ENCODE measurements at regions not wholly inside any gene's neighbourhood (a gene's known extent, or its start where the extent isn't known, plus 50 kb on each side); places are given as distances from the start of the nearest gene placed in this dataset.

DNA sequence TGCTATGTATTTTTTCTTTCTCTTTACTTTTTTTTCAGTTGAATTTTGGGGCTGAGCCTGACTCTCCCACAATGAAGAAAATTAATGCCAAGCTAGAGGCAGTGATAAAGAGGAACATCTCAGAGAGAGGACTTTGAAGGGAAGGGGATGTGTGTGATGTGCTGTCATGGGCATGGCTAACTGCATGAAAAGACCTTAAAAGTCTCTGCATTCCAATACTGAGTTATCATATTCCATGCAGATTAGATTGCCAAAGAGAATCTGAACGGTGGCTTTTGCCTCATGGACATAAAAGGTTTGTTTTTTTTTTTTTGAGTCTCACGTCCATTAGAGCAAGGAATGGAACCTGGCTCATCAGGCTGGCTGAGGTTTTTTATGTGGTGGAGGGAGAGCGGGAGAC, 213.9 kb downstream of the PIK3C3 start:
- no peak for TF ChIP-seq HNRNPUL1 (IDR thresholded peaks at IDR 0.05; ENCODE audit: low read length)
- TF ChIP-seq NFIC (IDR thresholded peaks at IDR 0.05): no peak
- TF ChIP-seq CTCF (IDR thresholded peaks at IDR 0.05 in 2 of 3, conservative IDR thresholded peaks at IDR 0.05 in 1 of 3; ENCODE audit: insufficient read depth in 2 of 3, low read depth in 1 of 3, low read length in 3 of 3): no peak
- TF ChIP-seq SRSF9 (IDR thresholded peaks at IDR 0.05; ENCODE audit: borderline replicate concordance, low read depth, low read length): no peak
- TF ChIP-seq ZNF134 (CRISPR knock-in tag; conservative IDR thresholded peaks at IDR 0.05): no peak
- no peak for TF ChIP-seq MAFK (IDR thresholded peaks at IDR 0.05; ENCODE audit: low read length)
- no peak for TF ChIP-seq SP2 (IDR thresholded peaks at IDR 0.05; ENCODE audit: extremely low read depth, low read depth, low read length, poor library complexity, severe bottlenecking)
- TF ChIP-seq ATF7 (IDR thresholded peaks at IDR 0.05): no peak
